BLaER1 (cell line): ENCODE measurements at regions not wholly inside any gene's neighbourhood (a gene's known extent, or its start where the extent isn't known, plus 50 kb on each side); places are given as distances from the start of the nearest gene placed in this dataset.

Experiments used
- H3K27ac ChIP-seq: shearing (Covaris generic); formaldehyde crosslinking; 2 replicates; pipeline ENCODE4 v1.8.1; 2022
- H3K27me3 ChIP-seq: shearing (Covaris generic); formaldehyde crosslinking; 2 replicates; pipeline ENCODE4 v1.8.1; 2022
- H3K36me3 ChIP-seq: shearing (Covaris generic); formaldehyde crosslinking; 2 replicates; pipeline ENCODE4 v1.8.1; 2022
- H3K4me1 ChIP-seq: shearing (Covaris generic); formaldehyde crosslinking; 2 replicates; pipeline ENCODE4 v1.8.1; 2022
- H3K4me2 ChIP-seq: shearing (Covaris generic); formaldehyde crosslinking; 2 replicates; pipeline ENCODE4 v1.8.1; 2022
- H3K4me3 ChIP-seq: shearing (Covaris generic); formaldehyde crosslinking; 2 replicates; pipeline ENCODE4 v1.8.1; 2022
- H3K9ac ChIP-seq: shearing (Covaris generic); formaldehyde crosslinking; 2 replicates; pipeline ENCODE4 v1.8.1; 2022
- H3K9me3 ChIP-seq: shearing (Covaris generic); formaldehyde crosslinking; 2 replicates; pipeline ENCODE4 v1.8.1; 2022
- H4K20me1 ChIP-seq: shearing (Covaris generic); formaldehyde crosslinking; 2 replicates; pipeline ENCODE4 v1.8.1; 2022
- Cebpa-rat ChIP-seq: shearing (Covaris generic); IDR thresholded peaks from 2 replicates; pipeline ENCODE4 v1.8.1; 2022

GRCh38 chr14:82079553-82079952 is 545.9 kb upstream of the SEL1L start:
- TF ChIP-seq Cebpa-rat, result no peak
- H3K4me2 ChIP-seq, result no peak overlapping the region

GRCh38 chr14:82080370-82080769 is 546.7 kb upstream of the SEL1L start:
- Histone ChIP-seq H3K9ac (no peak overlapping the region), H3K4me3 (no peak overlapping the region), H3K27ac (no peak overlapping the region), H3K36me3 (no peaks in the 10 kb centered on the region), H3K4me2 (no peak overlapping the region), H3K27me3 (no peaks in the 10 kb centered on the region), H4K20me1 (no peaks in the 10 kb centered on the region), H3K4me1 (no peaks in the 10 kb centered on the region), H3K9me3 (no peaks in the 10 kb centered on the region)
- TF ChIP-seq Cebpa-rat, result no peak

More at GRCh38 chr14:82079553-82079952, 545.9 kb upstream of the SEL1L start:
- H3K4me3 ChIP-seq, result no peak overlapping the region
- no peaks in the 10 kb centered on the region for H3K4me1 ChIP-seq
- no peaks in the 10 kb centered on the region for H3K9me3 ChIP-seq
- no peaks in the 10 kb centered on the region for H3K36me3 ChIP-seq
- no peaks in the 10 kb centered on the region for H4K20me1 ChIP-seq
- no peak overlapping the region for H3K9ac ChIP-seq
- no peaks in the 10 kb centered on the region for H3K27me3 ChIP-seq
- H3K27ac ChIP-seq, result no peak overlapping the region

- no peak overlapping the region for H3K27ac ChIP-seq
- no peak for TF ChIP-seq Cebpa-rat
Observed at GRCh38 chr14:82084813-82085212, 551.2 kb upstream of the SEL1L start.

GRCh38 chr14:82091097-82091496 is 557.4 kb upstream of the SEL1L start:
- H3K9me3 ChIP-seq, result no peaks in the 10 kb centered on the region
- TF ChIP-seq Cebpa-rat, result no peak

More at GRCh38 chr14:82084813-82085212, 551.2 kb upstream of the SEL1L start:
- Histone ChIP-seq H3K9me3 (no peaks in the 10 kb centered on the region), H3K9ac (no peak overlapping the region), H3K36me3 (no peaks in the 10 kb centered on the region), H3K4me3 (no peak overlapping the region), H4K20me1 (no peaks in the 10 kb centered on the region), H3K4me1 (no peaks in the 10 kb centered on the region), H3K4me2 (no peak overlapping the region), H3K27me3 (no peaks in the 10 kb centered on the region)

GRCh38 chr14:82094829-82095345 is 561.2 kb upstream of the SEL1L start:
- no peak overlapping the region for H3K4me2 ChIP-seq

More at GRCh38 chr14:82091097-82091496, 557.4 kb upstream of the SEL1L start:
- H3K36me3 ChIP-seq, result no peaks in the 10 kb centered on the region
- no peak overlapping the region for H3K9ac ChIP-seq
- no peaks in the 10 kb centered on the region for H3K27me3 ChIP-seq
- H3K4me1 ChIP-seq, result no peaks in the 10 kb centered on the region
- H3K4me3 ChIP-seq, result no peak overlapping the region
- H3K27ac ChIP-seq, result no peak overlapping the region
- H3K4me2 ChIP-seq, result no peak overlapping the region
- no peaks in the 10 kb centered on the region for H4K20me1 ChIP-seq

GRCh38 chr14:82104013-82104412 is 570.4 kb upstream of the SEL1L start:
- Histone ChIP-seq H4K20me1 (no peaks in the 10 kb centered on the region), H3K27ac (no peak overlapping the region), H3K4me2 (no peak overlapping the region), H3K9me3 (no peaks in the 10 kb centered on the region), H3K9ac (no peak overlapping the region), H3K27me3 (no peaks in the 10 kb centered on the region), H3K4me3 (no peak overlapping the region), H3K4me1 (no peaks in the 10 kb centered on the region), H3K36me3 (no peaks in the 10 kb centered on the region)
- no peak for TF ChIP-seq Cebpa-rat

More at GRCh38 chr14:82094829-82095345, 561.2 kb upstream of the SEL1L start:
- Histone ChIP-seq H3K27ac (no peak overlapping the region), H3K4me3 (no peak overlapping the region), H3K9me3 (no peaks in the 10 kb centered on the region), H3K36me3 (no peaks in the 10 kb centered on the region), H3K27me3 (no peaks in the 10 kb centered on the region), H3K9ac (no peak overlapping the region), H4K20me1 (no peaks in the 10 kb centered on the region), H3K4me1 (no peaks in the 10 kb centered on the region)
- TF ChIP-seq Cebpa-rat, result no peak

GRCh38 chr14:82112210-82112839 is 578.7 kb upstream of the SEL1L start:
- Histone ChIP-seq H3K27ac (no peak overlapping the region), H3K4me3 (no peak overlapping the region), H3K9me3 (no peaks in the 10 kb centered on the region), H3K36me3 (no peaks in the 10 kb centered on the region), H3K4me2 (no peak overlapping the region), H3K4me1 (no peaks in the 10 kb centered on the region), H3K27me3 (no peaks in the 10 kb centered on the region), H4K20me1 (no peaks in the 10 kb centered on the region), H3K9ac (no peak overlapping the region)
- no peak for TF ChIP-seq Cebpa-rat

- H4K20me1 ChIP-seq, result no peaks in the 10 kb centered on the region
- no peaks in the 10 kb centered on the region for H3K36me3 ChIP-seq
- no peaks in the 10 kb centered on the region for H3K4me1 ChIP-seq
- H3K4me2 ChIP-seq, result no peak overlapping the region
- TF ChIP-seq Cebpa-rat, result no peak
- no peak overlapping the region for H3K4me3 ChIP-seq
- no peaks in the 10 kb centered on the region for H3K27me3 ChIP-seq
- no peak overlapping the region for H3K27ac ChIP-seq
- H3K9ac ChIP-seq, result no peak overlapping the region
- H3K9me3 ChIP-seq, result no peaks in the 10 kb centered on the region
Observed at GRCh38 chr14:82113007-82113406, 579.4 kb upstream of the SEL1L start.

- Histone ChIP-seq H3K4me2 (no peak overlapping the region), H3K9ac (no peak overlapping the region), H3K4me1 (no peaks in the 10 kb centered on the region), H3K27me3 (no peaks in the 10 kb centered on the region), H3K4me3 (no peak overlapping the region), H3K36me3 (no peaks in the 10 kb centered on the region), H3K27ac (no peak overlapping the region), H3K9me3 (no peaks in the 10 kb centered on the region), H4K20me1 (no peaks in the 10 kb centered on the region)
- no peak for TF ChIP-seq Cebpa-rat
Observed at GRCh38 chr14:82113710-82114109, 580.1 kb upstream of the SEL1L start.

GRCh38 chr14:82116721-82117120 is 583.1 kb upstream of the SEL1L start:
- H3K4me2 ChIP-seq, result no peak overlapping the region
- TF ChIP-seq Cebpa-rat, result no peak
- H3K4me3 ChIP-seq, result no peak overlapping the region
- no peaks in the 10 kb centered on the region for H3K9me3 ChIP-seq
- no peaks in the 10 kb centered on the region for H4K20me1 ChIP-seq
- H3K4me1 ChIP-seq, result no peaks in the 10 kb centered on the region
- H3K27ac ChIP-seq, result no peak overlapping the region
- no peaks in the 10 kb centered on the region for H3K27me3 ChIP-seq
- H3K36me3 ChIP-seq, result no peaks in the 10 kb centered on the region
- no peak overlapping the region for H3K9ac ChIP-seq
